Fibroblast of gingiva (primary cell): ENCODE measurements at regions not wholly inside any gene's neighbourhood (a gene's known extent, or its start where the extent isn't known, plus 50 kb on each side); places are given as distances from the start of the nearest gene placed in this dataset.
"Not testable (repeated sequence)": the region's sequence is repeated elsewhere in the genome, so short reads cannot be mapped to it uniquely, and the experiment has no call there.

Experiments
- DNase-seq: peaks from one replicate; pipeline ENCODE4 v3.0.0-alpha.2; 2011; ENCODE audit warnings: low read depth

GRCh38 chr10:8128511-8128910, 74.0 kb downstream of the GATA3 start:
- DNase-seq: no peak

GRCh38 chr10:8129438-8129837, 75.0 kb downstream of the GATA3 start:
- no peak for DNase-seq

- DNase-seq: no peak
Measured at GRCh38 chr10:8130973-8131911, 76.8 kb downstream of the GATA3 start.

- DNase-seq: no peak
Measured at GRCh38 chr10:8133146-8133545, 78.7 kb downstream of the GATA3 start.

GRCh38 chr10:8136736-8137135, 82.2 kb downstream of the GATA3 start:
- no peak for DNase-seq

- no peak for DNase-seq
Measured at GRCh38 chr10:8137272-8137681, 82.8 kb downstream of the GATA3 start.

- DNase-seq: no peak
Measured at GRCh38 chr10:8137726-8138125, 83.2 kb downstream of the GATA3 start.

GRCh38 chr10:8138471-8138870, 84.0 kb downstream of the GATA3 start:
- no peak for DNase-seq

- no peak for DNase-seq
Measured at GRCh38 chr10:8144496-8144895, 90.0 kb downstream of the GATA3 start.

GRCh38 chr10:8146650-8147049, 92.2 kb downstream of the GATA3 start:
- DNase-seq: no peak

- DNase-seq: no peak
Measured at GRCh38 chr10:8149991-8150390, 95.5 kb downstream of the GATA3 start.

- no peak for DNase-seq
Measured at GRCh38 chr10:8150401-8150905, 96.0 kb downstream of the GATA3 start.

- DNase-seq: no peak
Measured at GRCh38 chr10:8151086-8151485, 96.6 kb downstream of the GATA3 start.

- DNase-seq: no peak
Measured at GRCh38 chr10:8156918-8157317, 102.4 kb downstream of the GATA3 start.

GRCh38 chr10:8158193-8159071, 103.9 kb downstream of the GATA3 start:
- no peak for DNase-seq

GRCh38 chr10:8159341-8160165, 105.1 kb downstream of the GATA3 start:
- DNase-seq: no peak

- no peak for DNase-seq
Measured at GRCh38 chr10:8163824-8164223, 109.3 kb downstream of the GATA3 start.

GRCh38 chr10:8164640-8165039, 110.2 kb downstream of the GATA3 start:
- not testable (repeated sequence) for DNase-seq

- no peak for DNase-seq
Measured at GRCh38 chr10:8168836-8169235, 114.3 kb downstream of the GATA3 start.

GRCh38 chr10:8171008-8171407, 116.5 kb downstream of the GATA3 start:
- no peak for DNase-seq

- DNase-seq: no peak
Measured at GRCh38 chr10:8172604-8173003, 118.1 kb downstream of the GATA3 start.
